G401.6 (cell line): ENCODE measurements at regions not wholly inside any gene's neighbourhood (a gene's known extent, or its start where the extent isn't known, plus 50 kb on each side); places are given as distances from the start of the nearest gene placed in this dataset.
"Not testable (repeated sequence)": the region's sequence is repeated elsewhere in the genome, so short reads cannot be mapped to it uniquely, and the experiment has no call there.

ENCODE experiments used
- FAIRE-seq: peaks from 2 replicates; lab custom pipeline; 2012; peaks lifted over from hg19 to GRCh38; lab: Jason Lieb, UNC

GRCh38 chr4:114250439-114250891 is 271.0 kb upstream of the ARSJ start:
- no peak for FAIRE-seq

- no peak for FAIRE-seq
These were observed 271.6 kb upstream of the ARSJ start for GRCh38 chr4:114251020-114251419.

- no peak for FAIRE-seq
These were observed 273.1 kb upstream of the ARSJ start for GRCh38 chr4:114252499-114252898.

- FAIRE-seq = no peak
These were observed 278.1 kb upstream of the ARSJ start for GRCh38 chr4:114257501-114257900.

- FAIRE-seq = not testable (repeated sequence)
These were observed 283.0 kb upstream of the ARSJ start for GRCh38 chr4:114262421-114262820.

GRCh38 chr4:114263233-114263632 is 283.8 kb upstream of the ARSJ start:
- FAIRE-seq = no peak

- FAIRE-seq = no peak
These were observed 285.0 kb upstream of the ARSJ start for GRCh38 chr4:114264452-114264851.

GRCh38 chr4:114264877-114265291 is 285.4 kb upstream of the ARSJ start:
- FAIRE-seq = no peak

- FAIRE-seq = no peak
These were observed 285.9 kb upstream of the ARSJ start for GRCh38 chr4:114265342-114265741.

- no peak for FAIRE-seq
These were observed 288.5 kb upstream of the ARSJ start for GRCh38 chr4:114267976-114268375.

- FAIRE-seq = no peak
These were observed 291.6 kb upstream of the ARSJ start for GRCh38 chr4:114271031-114271430.

- FAIRE-seq = no peak
These were observed 292.8 kb upstream of the ARSJ start for GRCh38 chr4:114272226-114272625.

- no peak for FAIRE-seq
These were observed 293.8 kb upstream of the ARSJ start for GRCh38 chr4:114273238-114273637.

GRCh38 chr4:114277690-114278089 is 298.2 kb upstream of the ARSJ start:
- no peak for FAIRE-seq

GRCh38 chr4:114279066-114279465 is 299.6 kb upstream of the ARSJ start:
- no peak for FAIRE-seq

GRCh38 chr4:114279711-114280110 is 300.3 kb upstream of the ARSJ start:
- no peak for FAIRE-seq

- FAIRE-seq = no peak
These were observed 301.2 kb upstream of the ARSJ start for GRCh38 chr4:114280645-114281044.

- no peak for FAIRE-seq
These were observed 301.9 kb upstream of the ARSJ start for GRCh38 chr4:114281164-114281960.

GRCh38 chr4:114282937-114283336 is 303.5 kb upstream of the ARSJ start:
- no peak for FAIRE-seq

GRCh38 chr4:114284629-114285028 is 305.2 kb upstream of the ARSJ start:
- FAIRE-seq = no peak

- no peak for FAIRE-seq
These were observed 306.9 kb upstream of the ARSJ start for GRCh38 chr4:114286262-114286810.

- no peak for FAIRE-seq
These were observed 307.7 kb upstream of the ARSJ start for GRCh38 chr4:114287079-114287696.

- FAIRE-seq = no peak
These were observed 302.5 kb upstream of the UGT8 start for GRCh38 chr4:114296126-114296525.

GRCh38 chr4:114302472-114302871 is 296.1 kb upstream of the UGT8 start:
- FAIRE-seq = no peak
